GM21360 (cell line): ENCODE measurements at regions not wholly inside any gene's neighbourhood (a gene's known extent, or its start where the extent isn't known, plus 50 kb on each side); places are given as distances from the start of the nearest gene placed in this dataset.

ENCODE experiments used
- ATAC-seq: cut with Tn5 transposase; IDR thresholded peaks from one replicate; pipeline ENCODE4 v1.9.1; 2021; ENCODE audit warnings: mild to moderate bottlenecking, moderate library complexity; ENCODE audit not compliant: unreplicated experiment

GRCh38 chr2:207256476-207257207 lies 90.9 kb upstream of the KLF7 start:
- ATAC-seq: no peak

- ATAC-seq: no peak
Observed at GRCh38 chr2:207257251-207258250, 91.8 kb upstream of the KLF7 start.

- ATAC-seq: no peak
Observed at GRCh38 chr2:207258263-207258991, 92.7 kb upstream of the KLF7 start.

- ATAC-seq: no peak
Observed at GRCh38 chr2:207260021-207260420, 94.3 kb upstream of the KLF7 start.

- ATAC-seq: no peak
Observed at GRCh38 chr2:207260947-207261346, 95.2 kb upstream of the KLF7 start.

- ATAC-seq: no peak
Observed at GRCh38 chr2:207264310-207264709, 98.6 kb upstream of the KLF7 start.

- ATAC-seq: no peak
Observed at GRCh38 chr2:207265332-207265731, 99.6 kb upstream of the KLF7 start.

GRCh38 chr2:207265869-207266268 lies 100.1 kb upstream of the KLF7 start:
- no peak for ATAC-seq

- ATAC-seq: no peak
Observed at GRCh38 chr2:207266648-207267047, 100.9 kb upstream of the KLF7 start.

- ATAC-seq: no peak
Observed at GRCh38 chr2:207269038-207269437, 103.3 kb upstream of the KLF7 start.

GRCh38 chr2:207274530-207275189 lies 108.9 kb upstream of the KLF7 start:
- ATAC-seq: no peak

- no peak for ATAC-seq
Observed at GRCh38 chr2:207275779-207276178, 110.0 kb upstream of the KLF7 start.

- ATAC-seq: no peak
Observed at GRCh38 chr2:207276248-207276647, 110.5 kb upstream of the KLF7 start.

- ATAC-seq: no peak
Observed at GRCh38 chr2:207276858-207277257, 111.1 kb upstream of the KLF7 start.

GRCh38 chr2:207279520-207279919 lies 113.8 kb upstream of the KLF7 start:
- no peak for ATAC-seq

GRCh38 chr2:207281436-207281835 lies 115.7 kb upstream of the KLF7 start:
- ATAC-seq: no peak

- no peak for ATAC-seq
Observed at GRCh38 chr2:207282916-207283315, 117.2 kb upstream of the KLF7 start.

GRCh38 chr2:207283356-207283755 lies 117.6 kb upstream of the KLF7 start:
- no peak for ATAC-seq

- no peak for ATAC-seq
Observed at GRCh38 chr2:207284556-207285472, 119.1 kb upstream of the KLF7 start.

- ATAC-seq: no peak
Observed at GRCh38 chr2:207285473-207285815, 119.7 kb upstream of the KLF7 start.
